K562 (cell line): ENCODE measurements at regions not wholly inside any gene's neighbourhood (a gene's known extent, or its start where the extent isn't known, plus 50 kb on each side); places are given as distances from the start of the nearest gene placed in this dataset.

Experiments used
- BRF1 ChIP-seq: IDR thresholded peaks from 3 replicates; pipeline ENCODE4 v1.6.1; 2011; ENCODE audit warnings: borderline replicate concordance, mild to moderate bottlenecking; ENCODE audit not compliant: insufficient read length; ENCODE audit errors: extremely low read depth
- CREB1 ChIP-seq, 2 experiments: sonication (generic) in 1 of 2; formaldehyde crosslinking in 1 of 2; IDR thresholded peaks; 2 replicates each; pipeline versions ENCODE4 v1.6.1 to v1.8.0; 2012 to 2022; ENCODE audit warnings: inconsistent platforms in 1 of 2, mild to moderate bottlenecking in 1 of 2, missing genetic modification reagents in 1 of 2, moderate library complexity in 1 of 2
- HDAC3 ChIP-seq: fragments of 450-650 bp; IDR thresholded peaks from 2 replicates; pipeline ENCODE4 v1.6.1; 2018; ENCODE audit warnings: borderline replicate concordance, mild to moderate bottlenecking, moderate library complexity; ENCODE audit not compliant: partially characterized antibody
- TF ChIP-seq, protein P1 (sequence below): fragments of 250-450 bp; sonication (Bioruptor Pico); IDR thresholded peaks from 2 replicates; pipeline ENCODE4 v1.5.0; 2020; ENCODE audit warnings: mild to moderate bottlenecking, borderline replicate concordance
- TF ChIP-seq, protein P2 (sequence below), 3 experiments: IDR thresholded peaks in 2 of 3; conservative IDR thresholded peaks in 1 of 3; 2 replicates each; pipeline ENCODE4 v1.5.1; 2011 to 2012; ENCODE audit warnings: low read length in 3 of 3, mild to moderate bottlenecking in 3 of 3, control low read depth in 2 of 3, improper control_type of control experiment in 1 of 3, inconsistent platforms in 1 of 3, low read depth in 1 of 3, mixed read lengths in 1 of 3, moderate library complexity in 1 of 3; ENCODE audit not compliant: insufficient read depth in 2 of 3
- TF ChIP-seq, protein P3 (sequence below), 2 experiments: fragments of 450-650 bp; formaldehyde crosslinking in 1 of 2; IDR thresholded peaks; 2 replicates each; pipeline versions ENCODE4 v1.4.0 to v1.6.1; 2014 to 2020; ENCODE audit warnings: mild to moderate bottlenecking in 2 of 2, borderline replicate concordance in 1 of 2, low read depth in 1 of 2

DNA sequence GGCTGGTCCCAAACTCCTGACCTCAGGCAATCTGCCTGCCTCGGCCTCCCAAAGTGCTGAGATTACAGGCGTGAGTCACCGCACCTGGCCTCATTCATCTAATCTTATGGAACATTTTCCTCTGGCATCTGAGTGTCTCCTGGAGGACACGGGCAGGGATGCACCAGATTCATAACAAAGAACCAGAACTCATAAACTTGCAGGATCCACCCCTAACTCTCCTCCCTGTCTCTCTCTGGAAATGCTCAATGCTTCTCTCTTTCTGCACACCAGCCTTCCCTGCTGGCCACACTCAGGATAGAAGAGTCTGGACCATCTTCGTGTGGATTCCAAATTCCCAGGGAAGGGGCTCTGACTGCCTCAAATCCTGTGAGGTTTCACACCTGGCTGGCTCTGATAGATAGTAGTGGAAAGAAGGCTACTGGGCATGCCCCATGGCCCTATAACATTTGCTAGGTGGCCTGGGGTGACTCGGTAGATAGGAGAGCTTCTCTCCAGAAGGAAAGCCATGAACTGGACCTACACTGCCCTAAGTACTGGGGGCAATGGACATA, 483.2 kb upstream of the GYPC start:
- TF ChIP-seq, protein P1, sequence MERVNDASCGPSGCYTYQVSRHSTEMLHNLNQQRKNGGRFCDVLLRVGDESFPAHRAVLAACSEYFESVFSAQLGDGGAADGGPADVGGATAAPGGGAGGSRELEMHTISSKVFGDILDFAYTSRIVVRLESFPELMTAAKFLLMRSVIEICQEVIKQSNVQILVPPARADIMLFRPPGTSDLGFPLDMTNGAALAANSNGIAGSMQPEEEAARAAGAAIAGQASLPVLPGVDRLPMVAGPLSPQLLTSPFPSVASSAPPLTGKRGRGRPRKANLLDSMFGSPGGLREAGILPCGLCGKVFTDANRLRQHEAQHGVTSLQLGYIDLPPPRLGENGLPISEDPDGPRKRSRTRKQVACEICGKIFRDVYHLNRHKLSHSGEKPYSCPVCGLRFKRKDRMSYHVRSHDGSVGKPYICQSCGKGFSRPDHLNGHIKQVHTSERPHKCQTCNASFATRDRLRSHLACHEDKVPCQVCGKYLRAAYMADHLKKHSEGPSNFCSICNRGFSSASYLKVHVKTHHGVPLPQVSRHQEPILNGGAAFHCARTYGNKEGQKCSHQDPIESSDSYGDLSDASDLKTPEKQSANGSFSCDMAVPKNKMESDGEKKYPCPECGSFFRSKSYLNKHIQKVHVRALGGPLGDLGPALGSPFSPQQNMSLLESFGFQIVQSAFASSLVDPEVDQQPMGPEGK (CRISPR knock-in tag), result no peak
- TF ChIP-seq CREB1 (IDR thresholded peaks at IDR 0.05) (no peak), CREB1 (CRISPR knock-in tag; IDR thresholded peaks at IDR 0.05) (no peak), HDAC3 (no peak), BRF1 (no peak)
- TF ChIP-seq, protein P2, sequence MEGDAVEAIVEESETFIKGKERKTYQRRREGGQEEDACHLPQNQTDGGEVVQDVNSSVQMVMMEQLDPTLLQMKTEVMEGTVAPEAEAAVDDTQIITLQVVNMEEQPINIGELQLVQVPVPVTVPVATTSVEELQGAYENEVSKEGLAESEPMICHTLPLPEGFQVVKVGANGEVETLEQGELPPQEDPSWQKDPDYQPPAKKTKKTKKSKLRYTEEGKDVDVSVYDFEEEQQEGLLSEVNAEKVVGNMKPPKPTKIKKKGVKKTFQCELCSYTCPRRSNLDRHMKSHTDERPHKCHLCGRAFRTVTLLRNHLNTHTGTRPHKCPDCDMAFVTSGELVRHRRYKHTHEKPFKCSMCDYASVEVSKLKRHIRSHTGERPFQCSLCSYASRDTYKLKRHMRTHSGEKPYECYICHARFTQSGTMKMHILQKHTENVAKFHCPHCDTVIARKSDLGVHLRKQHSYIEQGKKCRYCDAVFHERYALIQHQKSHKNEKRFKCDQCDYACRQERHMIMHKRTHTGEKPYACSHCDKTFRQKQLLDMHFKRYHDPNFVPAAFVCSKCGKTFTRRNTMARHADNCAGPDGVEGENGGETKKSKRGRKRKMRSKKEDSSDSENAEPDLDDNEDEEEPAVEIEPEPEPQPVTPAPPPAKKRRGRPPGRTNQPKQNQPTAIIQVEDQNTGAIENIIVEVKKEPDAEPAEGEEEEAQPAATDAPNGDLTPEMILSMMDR (IDR thresholded peaks at IDR 0.05 in 2 of 3, conservative IDR thresholded peaks at IDR 0.05 in 1 of 3; ENCODE audit: insufficient read depth in 2 of 3, low read depth in 1 of 3, low read length in 3 of 3), result no peak
- TF ChIP-seq, protein P3, sequence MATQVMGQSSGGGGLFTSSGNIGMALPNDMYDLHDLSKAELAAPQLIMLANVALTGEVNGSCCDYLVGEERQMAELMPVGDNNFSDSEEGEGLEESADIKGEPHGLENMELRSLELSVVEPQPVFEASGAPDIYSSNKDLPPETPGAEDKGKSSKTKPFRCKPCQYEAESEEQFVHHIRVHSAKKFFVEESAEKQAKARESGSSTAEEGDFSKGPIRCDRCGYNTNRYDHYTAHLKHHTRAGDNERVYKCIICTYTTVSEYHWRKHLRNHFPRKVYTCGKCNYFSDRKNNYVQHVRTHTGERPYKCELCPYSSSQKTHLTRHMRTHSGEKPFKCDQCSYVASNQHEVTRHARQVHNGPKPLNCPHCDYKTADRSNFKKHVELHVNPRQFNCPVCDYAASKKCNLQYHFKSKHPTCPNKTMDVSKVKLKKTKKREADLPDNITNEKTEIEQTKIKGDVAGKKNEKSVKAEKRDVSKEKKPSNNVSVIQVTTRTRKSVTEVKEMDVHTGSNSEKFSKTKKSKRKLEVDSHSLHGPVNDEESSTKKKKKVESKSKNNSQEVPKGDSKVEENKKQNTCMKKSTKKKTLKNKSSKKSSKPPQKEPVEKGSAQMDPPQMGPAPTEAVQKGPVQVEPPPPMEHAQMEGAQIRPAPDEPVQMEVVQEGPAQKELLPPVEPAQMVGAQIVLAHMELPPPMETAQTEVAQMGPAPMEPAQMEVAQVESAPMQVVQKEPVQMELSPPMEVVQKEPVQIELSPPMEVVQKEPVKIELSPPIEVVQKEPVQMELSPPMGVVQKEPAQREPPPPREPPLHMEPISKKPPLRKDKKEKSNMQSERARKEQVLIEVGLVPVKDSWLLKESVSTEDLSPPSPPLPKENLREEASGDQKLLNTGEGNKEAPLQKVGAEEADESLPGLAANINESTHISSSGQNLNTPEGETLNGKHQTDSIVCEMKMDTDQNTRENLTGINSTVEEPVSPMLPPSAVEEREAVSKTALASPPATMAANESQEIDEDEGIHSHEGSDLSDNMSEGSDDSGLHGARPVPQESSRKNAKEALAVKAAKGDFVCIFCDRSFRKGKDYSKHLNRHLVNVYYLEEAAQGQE (IDR thresholded peaks at IDR 0.05; ENCODE audit: borderline replicate concordance), result no peak
- TF ChIP-seq, protein P3 (CRISPR knock-in tag; IDR thresholded peaks at IDR 0.05; ENCODE audit: low read depth), result no peak
